ENCODE measurements at regions not wholly inside any gene's neighbourhood (a gene's known extent, or its start where the extent isn't known, plus 50 kb on each side); places are given as distances from the start of the nearest gene placed in this dataset.

- DNase-seq = no peak
- 54 to 67% methylated on average over 1 of the region's 1 CpG for WGBS, 2 donors
- H3K4me1 ChIP-seq = no peaks in the 10 kb centered on the region
These were observed 62.1 kb upstream of the CTSO start for GRCh38 chr4:156015781-156016180.

GRCh38 chr4:156006192-156006591 lies 52.5 kb upstream of the CTSO start:
- DNase-seq (no peak), ATAC-seq (no peak)
- 85 to 90% methylated on average over 16 of the region's 16 CpGs for WGBS, 2 donors
- no peaks in the 10 kb centered on the region for H3K27me3 ChIP-seq
- TF ChIP-seq POLR2A (IDR thresholded peaks at IDR 0.05) (no peak), CTCF (IDR thresholded peaks at IDR 0.05) (no peak)
- H3K4me3 ChIP-seq = no peak overlapping the region
- H3K27ac ChIP-seq = no peak overlapping the region
- no peaks in the 10 kb centered on the region for H3K9me3 ChIP-seq
- intact Hi-C loops (cut with DNase I) = no loop called here
- H3K36me3 ChIP-seq (replicated peaks in 1 of 2; ENCODE audit: insufficient read depth in 1 of 2, low read depth in 2 of 2) = no peaks in the 10 kb centered on the region
- H3K4me1 ChIP-seq = no peaks in the 10 kb centered on the region

More at GRCh38 chr4:156015781-156016180, 62.1 kb upstream of the CTSO start:
- no peak for ATAC-seq
- intact Hi-C loops (cut with DNase I) = no loop called here
- TF ChIP-seq POLR2A (IDR thresholded peaks at IDR 0.05) = no peak
- TF ChIP-seq CTCF (IDR thresholded peaks at IDR 0.05) = no peak
- no peaks in the 10 kb centered on the region for H3K36me3 ChIP-seq (replicated peaks in 1 of 2; ENCODE audit: insufficient read depth in 1 of 2, low read depth in 2 of 2)
- H3K4me3 ChIP-seq = no peak overlapping the region
- H3K9me3 ChIP-seq = no peaks in the 10 kb centered on the region
- no peaks in the 10 kb centered on the region for H3K27me3 ChIP-seq
- no peak overlapping the region for H3K27ac ChIP-seq

All from body of pancreas (tissue), 4 donors.